Activated CD8-positive, alpha-beta T cell treated with anti-CD3 and anti-CD28 coated beads for 36 hours (primary cell): ENCODE measurements at regions not wholly inside any gene's neighbourhood (a gene's known extent, or its start where the extent isn't known, plus 50 kb on each side); places are given as distances from the start of the nearest gene placed in this dataset.
A peak's percentile ranks its signal among the peaks of the same experiment; 100 is the strongest.

Experiments
- ATAC-seq: fragments of 200-7000 bp; cut with Tn5 transposase; one replicate; pipeline ENCODE4 v1.10.0; 2021; ENCODE audit warnings: mild to moderate bottlenecking, moderate library complexity
- CTCF ChIA-PET: fragments of 350-600 bp; sonication (Branson Sonifier 250); formaldehyde crosslinking; loops from one replicate; lab custom pipeline; 2021; ENCODE audit warnings: antibody characterized with exemption; lab: Charles Lee
- POLR2A ChIA-PET: fragments of 350-600 bp; sonication (Branson Sonifier 250); formaldehyde crosslinking; loops from one replicate; lab custom pipeline; 2021; ENCODE audit warnings: antibody characterized with exemption; lab: Charles Lee
- DNase-seq: peaks from one replicate; pipeline ENCODE4 v3.0.0-alpha.2; 2020
- H3K27ac Mint-ChIP-seq: one replicate; pipeline ENCODE4 v1.8.0; 2021; ENCODE audit warnings: mild to moderate bottlenecking, mixed read lengths
- H3K27me3 Mint-ChIP-seq: one replicate; pipeline ENCODE4 v1.8.0; 2021; ENCODE audit warnings: mixed read lengths
- H3K36me3 Mint-ChIP-seq: one replicate; pipeline ENCODE4 v1.8.0; 2021; ENCODE audit warnings: low read depth, mixed read lengths
- H3K4me1 Mint-ChIP-seq: one replicate; pipeline ENCODE4 v1.8.0; 2021; ENCODE audit warnings: low read depth, mixed read lengths
- H3K4me3 Mint-ChIP-seq: one replicate; pipeline ENCODE4 v1.8.0; 2021; ENCODE audit warnings: mild to moderate bottlenecking, moderate library complexity, mixed read lengths
- H3K9me3 Mint-ChIP-seq: one replicate; pipeline ENCODE4 v1.8.0; 2021; ENCODE audit warnings: mixed read lengths
- CTCF ChIP-seq: fragments of 200-600 bp; IDR thresholded peaks from one replicate; pipeline ENCODE4 v1.8.0; 2022; ENCODE audit warnings: antibody characterized with exemption, mild to moderate bottlenecking
- intact Hi-C: fragments of 100-400 bp; cut with micrococcal nuclease; formaldehyde crosslinking; loops from one replicate; pipeline ENCODE4 v1.10.0; 2022

GRCh38 chr1:228937851-228938536 is 202.7 kb downstream of the RHOU start:
- H3K36me3 Mint-ChIP-seq: no peaks in the 10 kb centered on the region
- no peak overlapping the region for H3K4me3 Mint-ChIP-seq
- peak overlapping the region; percentile 73 for H3K27ac Mint-ChIP-seq
- intact Hi-C loops: no loop called here
- peaks cover 38% of the 10 kb centered on the region for H3K4me1 Mint-ChIP-seq
- ChIA-PET POLR2A (interaction anchor here (1.0 kb wide), 1 partner anchor 97 kb away, joined by 3 read pairs; no protein-coding TSS in a partner anchor), CTCF (interaction anchor here (1.3 to 1.8 kb wide), 2 partner anchors 202 to 203 kb away, joined by 3 to 4 read pairs; no protein-coding TSS in a partner anchor)
- ATAC-seq (peak; percentile 43), DNase-seq (peak; percentile 11)
- H3K9me3 Mint-ChIP-seq: no peaks in the 10 kb centered on the region
- H3K27me3 Mint-ChIP-seq: no peaks in the 10 kb centered on the region
- no peak for TF ChIP-seq CTCF

- DNase-seq (peak; percentile 51), ATAC-seq (peak; percentile 80)
- no peak overlapping the region for H3K4me3 Mint-ChIP-seq
- intact Hi-C loops: no loop called here
- H3K36me3 Mint-ChIP-seq: no peaks in the 10 kb centered on the region
- POLR2A ChIA-PET: no interaction called here
- no peaks in the 10 kb centered on the region for H3K27me3 Mint-ChIP-seq
- no peaks in the 10 kb centered on the region for H3K9me3 Mint-ChIP-seq
- peaks cover 38% of the 10 kb centered on the region for H3K4me1 Mint-ChIP-seq
- no peak for TF ChIP-seq CTCF
- CTCF ChIA-PET: interaction anchor here (1.3 to 1.8 kb wide), 2 partner anchors 203 to 204 kb away, joined by 3 to 4 read pairs; no protein-coding TSS in a partner anchor
- peak overlapping the region; percentile 73 for H3K27ac Mint-ChIP-seq
These were observed 203.2 kb downstream of the RHOU start for GRCh38 chr1:228938537-228938901.

- no peak for TF ChIP-seq CTCF
- Mint-ChIP-seq H3K27ac (peak overlapping the region; percentile 73), H3K27me3 (no peaks in the 10 kb centered on the region), H3K9me3 (no peaks in the 10 kb centered on the region), H3K4me3 (no peak overlapping the region), H3K36me3 (no peaks in the 10 kb centered on the region), H3K4me1 (peaks cover 38% of the 10 kb centered on the region)
- intact Hi-C loops: no loop called here
- CTCF ChIA-PET: interaction anchor here (1.3 to 1.8 kb wide), 2 partner anchors 203 to 204 kb away, joined by 3 to 4 read pairs; no protein-coding TSS in a partner anchor
- POLR2A ChIA-PET: no interaction called here
- DNase-seq (no peak), ATAC-seq (no peak)
These were observed 203.9 kb downstream of the RHOU start for GRCh38 chr1:228939001-228939691.

GRCh38 chr1:228939881-228940392 is 204.7 kb downstream of the RHOU start:
- Mint-ChIP-seq H3K27me3 (no peaks in the 10 kb centered on the region), H3K4me3 (no peak overlapping the region)
- DNase-seq: no peak

More at GRCh38 chr1:228939881-228940392, 204.7 kb downstream of the RHOU start:
- Mint-ChIP-seq H3K36me3 (no peaks in the 10 kb centered on the region), H3K9me3 (no peaks in the 10 kb centered on the region), H3K27ac (no peak overlapping the region), H3K4me1 (peaks cover 39% of the 10 kb centered on the region)
- ATAC-seq: no peak
- CTCF ChIA-PET: interaction anchor here (1.8 kb wide), 1 partner anchor 204 kb away, joined by 4 read pairs; no protein-coding TSS in a partner anchor
- no peak for TF ChIP-seq CTCF
- POLR2A ChIA-PET: no interaction called here
- intact Hi-C loops: no loop called here
